Right lobe of liver (tissue), 6 donors: ENCODE measurements at regions not wholly inside any gene's neighbourhood (a gene's known extent, or its start where the extent isn't known, plus 50 kb on each side); places are given as distances from the start of the nearest gene placed in this dataset.

Source experiments
- ATAC-seq, 4 donors: fragments of 200-7000 bp; cut with Tn5 transposase; one replicate each; pipeline ENCODE4 v1.9.1; 2020; ENCODE audit warnings: mild to moderate bottlenecking in 4 of 4, moderate library complexity in 4 of 4
- DNase-seq, 3 donors: peaks; one replicate each; pipeline ENCODE4 v3.0.0-alpha.2; 2020
- H3K27ac ChIP-seq, 3 donors: fragments of 200-600 bp; one replicate each; pipeline ENCODE4 v1.8.0; 2022
- H3K27me3 ChIP-seq, 2 donors: fragments of 200-600 bp; one replicate each; pipeline ENCODE4 v1.8.0; 2022
- H3K36me3 ChIP-seq, 4 donors: fragments of 200-600 bp; sonication (generic) in 1 of 4; one replicate each; pipeline versions ENCODE4 v1.5.1 to v1.8.0; 2017 to 2022; ENCODE audit warnings: control low read depth in 1 of 4
- H3K4me1 ChIP-seq, 4 donors: fragments of 200-600 bp; sonication (generic) in 1 of 4; one replicate each; pipeline versions ENCODE4 v1.5.1 to v1.8.0; 2017 to 2022; ENCODE audit warnings: control low read depth in 1 of 4
- H3K4me3 ChIP-seq, 3 donors: fragments of 200-600 bp; one replicate each; pipeline ENCODE4 v1.8.0; 2022
- H3K9me3 ChIP-seq, 4 donors: fragments of 200-600 bp; sonication (generic) in 1 of 4; one replicate each; pipeline versions ENCODE4 v1.5.1 to v1.8.0; 2017 to 2022; ENCODE audit warnings: control low read depth in 1 of 4
- CTCF ChIP-seq, 4 donors: fragments of 200-600 bp in 3 of 4; fragments of 450-650 bp in 1 of 4; IDR thresholded peaks; one replicate each; pipeline versions ENCODE4 v1.5.1 to v1.8.0; 2016 to 2022; ENCODE audit warnings: antibody characterized with exemption in 4 of 4, mild to moderate bottlenecking in 2 of 4
- POLR2A ChIP-seq: fragments of 450-650 bp; IDR thresholded peaks from one replicate; pipeline ENCODE4 v1.6.1; 2017; ENCODE audit warnings: antibody characterized with exemption, mild to moderate bottlenecking
- WGBS: methylation state at CpG from one replicate; pipeline ENCODE4 v1.1.6; 2018; ENCODE audit warnings: low coverage, low lambda C conversion rate; ENCODE audit not compliant: insufficient coverage; ENCODE audit errors: missing lambda C conversion rate; 5-methylcytosine and 5-hydroxymethylcytosine counted together
- intact Hi-C, 2 donors: fragments of 100-400 bp; cut with DNase I; formaldehyde crosslinking; loops; one replicate each; pipeline versions ENCODE4 v1.11.2 to v1.14.1; 2022
- donor health status: DM: no; HTN: yes; CAD: no.
- donor health status: DM: no; HTN: no; CAD: no.
- donor health status: DM: no; HTN: no; CAD: no.
- donor health status: DM: no; HTN: yes; CAD: no.
- donor health status: DM: no; HTN: yes; CAD: no.

- peaks cover 0 to 12% (median 2%) of the 10 kb centered on the region in 4 donors for H3K4me1 ChIP-seq
- no peak for DNase-seq
- H3K27ac ChIP-seq, result no peak overlapping the region
- no peaks in the 10 kb centered on the region for H3K9me3 ChIP-seq
- intact Hi-C loops, result no loop called here
- TF ChIP-seq CTCF (IDR thresholded peaks at IDR 0.05) (no peak), POLR2A (no peak)
- no peaks in the 10 kb centered on the region for H3K36me3 ChIP-seq
- no peak overlapping the region for H3K4me3 ChIP-seq
- 68% methylated on average over 2 of the region's 2 CpGs for WGBS
- no peaks in the 10 kb centered on the region for H3K27me3 ChIP-seq
- ATAC-seq, result no peak
These were observed 175.1 kb downstream of the PCSK1 start for GRCh38 chr5:96257904-96258303.

- no peak overlapping the region for H3K4me3 ChIP-seq
- no peak for ATAC-seq
- intact Hi-C loops, result no loop called here
- peaks cover 0 to 12% (median 2%) of the 10 kb centered on the region in 4 donors for H3K4me1 ChIP-seq
- no peaks in the 10 kb centered on the region for H3K27me3 ChIP-seq
- H3K9me3 ChIP-seq, result no peaks in the 10 kb centered on the region
- no peak for TF ChIP-seq POLR2A
- H3K27ac ChIP-seq, result no peak overlapping the region
- H3K36me3 ChIP-seq, result no peaks in the 10 kb centered on the region
- 49% methylated on average over 5 of the region's 5 CpGs for WGBS
- DNase-seq, result no peak
These were observed 176.1 kb downstream of the PCSK1 start for GRCh38 chr5:96256795-96257470.

- H3K4me1 ChIP-seq, result peaks cover 0 to 12% (median 2%) of the 10 kb centered on the region in 4 donors
- 38% methylated on average over 5 of the region's 5 CpGs for WGBS
- no peaks in the 10 kb centered on the region for H3K9me3 ChIP-seq
- H3K36me3 ChIP-seq, result no peaks in the 10 kb centered on the region
- no peak overlapping the region for H3K4me3 ChIP-seq
- ATAC-seq (peak in 2 of 4 donors; percentile 24 to 66), DNase-seq (peak in 1 of 3 donors; percentile 23)
- intact Hi-C loops, result no loop called here
- TF ChIP-seq POLR2A, result no peak
- no peak for TF ChIP-seq CTCF (IDR thresholded peaks at IDR 0.05)
- no peaks in the 10 kb centered on the region for H3K27me3 ChIP-seq
- peak overlapping the region in 1 of 3 donors; percentile 18 for H3K27ac ChIP-seq
These were observed 177.9 kb downstream of the PCSK1 start for GRCh38 chr5:96254980-96255691.

GRCh38 chr5:96253140-96253539 is 179.9 kb downstream of the PCSK1 start:
- no peaks in the 10 kb centered on the region for H3K27me3 ChIP-seq
- ATAC-seq (peak in 3 of 4 donors; percentile 38 to 65 (median 63)), DNase-seq (no peak)
- H3K27ac ChIP-seq, result no peak overlapping the region
- no peaks in the 10 kb centered on the region for H3K9me3 ChIP-seq
- peaks cover 0 to 2% (median 0%) of the 10 kb centered on the region in 4 donors for H3K4me1 ChIP-seq
- no peak overlapping the region for H3K4me3 ChIP-seq
- H3K36me3 ChIP-seq, result no peaks in the 10 kb centered on the region
- no peak for TF ChIP-seq POLR2A
- TF ChIP-seq CTCF (IDR thresholded peaks at IDR 0.05), result no peak
- intact Hi-C loops, result no loop called here
- WGBS, result 22% methylated on average over 2 of the region's 2 CpGs

GRCh38 chr5:96252596-96252995 is 180.5 kb downstream of the PCSK1 start:
- 36% methylated on average over 4 of the region's 4 CpGs for WGBS

More at GRCh38 chr5:96252596-96252995, 180.5 kb downstream of the PCSK1 start:
- no peaks in the 10 kb centered on the region for H3K36me3 ChIP-seq
- intact Hi-C loops, result no loop called here
- ATAC-seq (peak in 1 of 4 donors; percentile 43), DNase-seq (no peak)
- no peak overlapping the region for H3K27ac ChIP-seq
- TF ChIP-seq CTCF (IDR thresholded peaks at IDR 0.05) (no peak), POLR2A (no peak)
- no peak overlapping the region for H3K4me3 ChIP-seq
- peaks cover 0 to 7% (median 3%) of the 10 kb centered on the region in 4 donors for H3K4me1 ChIP-seq
- H3K27me3 ChIP-seq, result no peaks in the 10 kb centered on the region
- no peaks in the 10 kb centered on the region for H3K9me3 ChIP-seq
